HG03439 (cell line): ENCODE measurements at regions not wholly inside any gene's neighbourhood (a gene's known extent, or its start where the extent isn't known, plus 50 kb on each side); places are given as distances from the start of the nearest gene placed in this dataset.
"Not testable (repeated sequence)": the region's sequence is repeated elsewhere in the genome, so short reads cannot be mapped to it uniquely, and the experiment has no call there.

ENCODE experiments used
- ATAC-seq: cut with Tn5 transposase; IDR thresholded peaks from one replicate; pipeline ENCODE4 v1.9.1; 2021; ENCODE audit warnings: mild to moderate bottlenecking, moderate library complexity; ENCODE audit not compliant: unreplicated experiment

GRCh38 chr18:55713707-55714106, 125.7 kb upstream of the TCF4 start:
- ATAC-seq, result no peak

GRCh38 chr18:55706898-55707297, 118.9 kb upstream of the TCF4 start:
- no peak for ATAC-seq

GRCh38 chr18:55699233-55699765, 111.3 kb upstream of the TCF4 start:
- ATAC-seq, result no peak

- no peak for ATAC-seq
Observed at GRCh38 chr18:55696811-55697210, 108.8 kb upstream of the TCF4 start.

GRCh38 chr18:55695091-55695490, 107.1 kb upstream of the TCF4 start:
- ATAC-seq, result no peak

- no peak for ATAC-seq
Observed at GRCh38 chr18:55694291-55694690, 106.3 kb upstream of the TCF4 start.

- ATAC-seq, result no peak
Observed at GRCh38 chr18:55688030-55688429, 100.0 kb upstream of the TCF4 start.

GRCh38 chr18:55687106-55687505, 99.1 kb upstream of the TCF4 start:
- no peak for ATAC-seq

GRCh38 chr18:55685638-55686037, 97.6 kb upstream of the TCF4 start:
- no peak for ATAC-seq

GRCh38 chr18:55672574-55673361, 84.8 kb upstream of the TCF4 start:
- ATAC-seq, result no peak

- ATAC-seq, result no peak
Observed at GRCh38 chr18:55665506-55665905, 77.5 kb upstream of the TCF4 start.

- ATAC-seq, result not testable (repeated sequence)
Observed at GRCh38 chr18:55664758-55665400, 76.9 kb upstream of the TCF4 start.

GRCh38 chr18:55663891-55664290, 75.9 kb upstream of the TCF4 start:
- no peak for ATAC-seq

GRCh38 chr18:55658598-55658997, 70.6 kb upstream of the TCF4 start:
- ATAC-seq, result no peak

GRCh38 chr18:55657572-55658331, 69.8 kb upstream of the TCF4 start:
- no peak for ATAC-seq

- no peak for ATAC-seq
Observed at GRCh38 chr18:55654986-55655385, 67.0 kb upstream of the TCF4 start.

GRCh38 chr18:55651236-55651635, 63.2 kb upstream of the TCF4 start:
- no peak for ATAC-seq

- ATAC-seq, result no peak
Observed at GRCh38 chr18:55650363-55650870, 62.4 kb upstream of the TCF4 start.

GRCh38 chr18:55647331-55647730, 59.3 kb upstream of the TCF4 start:
- ATAC-seq, result no peak

- ATAC-seq, result no peak
Observed at GRCh38 chr18:55642191-55642590, 54.2 kb upstream of the TCF4 start.

GRCh38 chr18:55641486-55641885, 53.5 kb upstream of the TCF4 start:
- ATAC-seq, result no peak
